HEK293T (cell line): ENCODE measurements at regions not wholly inside any gene's neighbourhood (a gene's known extent, or its start where the extent isn't known, plus 50 kb on each side); places are given as distances from the start of the nearest gene placed in this dataset.
"Not testable (repeated sequence)": the region's sequence is repeated elsewhere in the genome, so short reads cannot be mapped to it uniquely, and the experiment has no call there.

Source experiments
- CTCF ChIA-PET: fragments of 350-600 bp; formaldehyde crosslinking; extraction: SDS; loops from one replicate; lab custom pipeline; 2021; ENCODE audit warnings: antibody characterized with exemption, inconsistent platforms; lab: Yijun Ruan, JAX
- POLR2A ChIA-PET: fragments of 350-600 bp; formaldehyde crosslinking; extraction: SDS; loops from one replicate; lab custom pipeline; 2020; ENCODE audit warnings: antibody characterized with exemption, inconsistent platforms; lab: Yijun Ruan, JAX
- DNase-seq: peaks from one replicate; pipeline ENCODE4 v3.0.0; 2012; ENCODE audit warnings: mixed read lengths; ENCODE audit errors: extremely low spot score
- ARNT ChIP-seq: fragments of 450-650 bp; IDR thresholded peaks from 2 replicates; pipeline ENCODE4 v1.6.1; 2017; ENCODE audit warnings: mild to moderate bottlenecking
- BHLHE40 ChIP-seq: fragments of 450-650 bp; IDR thresholded peaks from 2 replicates; pipeline ENCODE4 v1.6.1; 2016; ENCODE audit warnings: mild to moderate bottlenecking, moderate library complexity, borderline replicate concordance
- CTBP1 ChIP-seq: fragments of 450-650 bp; IDR thresholded peaks from 2 replicates; pipeline ENCODE4 v1.6.1; 2016; ENCODE audit warnings: borderline replicate concordance
- ELF4 ChIP-seq: fragments of 450-650 bp; IDR thresholded peaks from 2 replicates; pipeline ENCODE4 v1.6.1; 2017; ENCODE audit warnings: antibody characterized with exemption
- FOXA1 ChIP-seq: fragments of 450-650 bp; IDR thresholded peaks from 2 replicates; pipeline ENCODE4 v1.6.1; 2016; ENCODE audit warnings: mild to moderate bottlenecking
- FOXK2 ChIP-seq: fragments of 450-650 bp; IDR thresholded peaks from 2 replicates; pipeline ENCODE4 v1.6.1; 2016; ENCODE audit warnings: mild to moderate bottlenecking
- FOXM1 ChIP-seq: fragments of 450-650 bp; IDR thresholded peaks from 2 replicates; pipeline ENCODE4 v1.6.1; 2017; ENCODE audit warnings: mild to moderate bottlenecking, borderline replicate concordance
- HDGF ChIP-seq: fragments of 450-650 bp; IDR thresholded peaks from 2 replicates; pipeline ENCODE4 v1.6.1; 2017; ENCODE audit warnings: antibody characterized with exemption, borderline replicate concordance
- L3MBTL2 ChIP-seq: fragments of 450-650 bp; conservative IDR thresholded peaks from 2 replicates; pipeline ENCODE4 v1.6.1; 2016; ENCODE audit warnings: mild to moderate bottlenecking
- LEF1 ChIP-seq: fragments of 450-650 bp; IDR thresholded peaks from 2 replicates; pipeline ENCODE4 v1.6.1; 2017; ENCODE audit warnings: mild to moderate bottlenecking, borderline replicate concordance
- NFRKB ChIP-seq: fragments of 450-650 bp; IDR thresholded peaks from 2 replicates; pipeline ENCODE4 v1.6.1; 2016; ENCODE audit warnings: mild to moderate bottlenecking, moderate library complexity
- PKNOX1 ChIP-seq: fragments of 450-650 bp; IDR thresholded peaks from 2 replicates; pipeline ENCODE4 v1.6.1; 2016
- SP1 ChIP-seq: fragments of 450-650 bp; IDR thresholded peaks from 2 replicates; pipeline ENCODE4 v1.6.1; 2017
- SUZ12 ChIP-seq: fragments of 450-650 bp; IDR thresholded peaks from 2 replicates; pipeline ENCODE4 v1.6.1; 2016; ENCODE audit warnings: mild to moderate bottlenecking
- TARDBP ChIP-seq: fragments of 450-650 bp; IDR thresholded peaks from 2 replicates; pipeline ENCODE4 v1.6.1; 2016
- ZNF384 ChIP-seq: fragments of 450-650 bp; IDR thresholded peaks from 2 replicates; pipeline ENCODE4 v1.6.1; 2016

- no peak for DNase-seq
- POLR2A ChIA-PET: no interaction called here
Observed at GRCh38 chr5:38789134-38789533, 56.7 kb upstream of the OSMR start.

GRCh38 chr5:38789777-38790176 lies 56.0 kb upstream of the OSMR start:
- DNase-seq: no peak
- ChIA-PET CTCF (no interaction called here), POLR2A (no interaction called here)
- TF ChIP-seq BHLHE40: no peak
- TF ChIP-seq SUZ12: no peak
- no peak for TF ChIP-seq ZNF384
- no peak for TF ChIP-seq SP1
- TF ChIP-seq FOXA1: no peak

More at GRCh38 chr5:38789134-38789533, 56.7 kb upstream of the OSMR start:
- CTCF ChIA-PET: no interaction called here
- TF ChIP-seq SP1: no peak
- TF ChIP-seq ELF4: no peak
- no peak for TF ChIP-seq TARDBP
- TF ChIP-seq HDGF: no peak
- no peak for TF ChIP-seq PKNOX1
- no peak for TF ChIP-seq SUZ12
- no peak for TF ChIP-seq FOXK2

GRCh38 chr5:38790268-38790667 lies 55.5 kb upstream of the OSMR start:
- POLR2A ChIA-PET: no interaction called here
- no peak for DNase-seq
- TF ChIP-seq CTBP1: no peak
- no peak for TF ChIP-seq SUZ12
- TF ChIP-seq ELF4: no peak
- no peak for TF ChIP-seq PKNOX1
- TF ChIP-seq ZNF384: no peak
- no peak for TF ChIP-seq HDGF
- no peak for TF ChIP-seq BHLHE40
- TF ChIP-seq TARDBP: no peak
- no peak for TF ChIP-seq SP1
- no peak for TF ChIP-seq LEF1
- TF ChIP-seq FOXK2: no peak
- TF ChIP-seq FOXA1: no peak
- no peak for TF ChIP-seq NFRKB
- no peak for TF ChIP-seq ARNT
- TF ChIP-seq L3MBTL2: no peak
- no peak for TF ChIP-seq FOXM1
- CTCF ChIA-PET: no interaction called here

- no peak for DNase-seq
- CTCF ChIA-PET: interaction anchor here (0.7 kb wide), 1 partner anchor 528 kb away, joined by 3 read pairs; no protein-coding TSS in a partner anchor
- TF ChIP-seq SP1: no peak
- TF ChIP-seq ARNT: no peak
- TF ChIP-seq ZNF384: no peak
- no peak for TF ChIP-seq FOXM1
- TF ChIP-seq FOXA1: no peak
- no peak for TF ChIP-seq PKNOX1
- POLR2A ChIA-PET: no interaction called here
Observed at GRCh38 chr5:38790891-38791290, 54.9 kb upstream of the OSMR start.

- TF ChIP-seq BHLHE40: no peak
- no peak for TF ChIP-seq SP1
- no peak for TF ChIP-seq FOXA1
- no peak for TF ChIP-seq ZNF384
- TF ChIP-seq FOXM1: no peak
- no peak for TF ChIP-seq ARNT
- no peak for TF ChIP-seq FOXK2
- DNase-seq: no peak
- CTCF ChIA-PET: no interaction called here
- POLR2A ChIA-PET: no interaction called here
Observed at GRCh38 chr5:38793099-38793498, 52.7 kb upstream of the OSMR start.

GRCh38 chr5:38794037-38794436 lies 51.8 kb upstream of the OSMR start:
- CTCF ChIA-PET: interaction anchor here (0.6 kb wide), 1 partner anchor 443 kb away, joined by 3 read pairs; no protein-coding TSS in a partner anchor

GRCh38 chr5:38794986-38795385 lies 50.8 kb upstream of the OSMR start:
- ChIA-PET POLR2A (interaction anchor here (1.1 kb wide), 1 partner anchor 12 kb away, joined by 3 read pairs; no protein-coding TSS in a partner anchor), CTCF (no interaction called here)
- DNase-seq: no peak
- TF ChIP-seq PKNOX1: no peak

More at GRCh38 chr5:38794037-38794436, 51.8 kb upstream of the OSMR start:
- POLR2A ChIA-PET: interaction anchor here (1.1 kb wide), 1 partner anchor 11 kb away, joined by 3 read pairs; no protein-coding TSS in a partner anchor
- not testable (repeated sequence) for DNase-seq
